Karpas-422 (cell line): ENCODE measurements at regions not wholly inside any gene's neighbourhood (a gene's known extent, or its start where the extent isn't known, plus 50 kb on each side); places are given as distances from the start of the nearest gene placed in this dataset.

ENCODE experiments used
- DNase-seq: peaks from one replicate; pipeline ENCODE4 v3.0.0-alpha.2; 2015
- H2AFZ ChIP-seq: fragments of 200-600 bp; sonication (generic); 2 replicates; pipeline ENCODE4 v1.6.1; 2014; ENCODE audit warnings: antibody characterized with exemption, low read length, mixed read lengths
- H3K27ac ChIP-seq: fragments of 200-600 bp; sonication (generic); 2 replicates; pipeline ENCODE4 v1.5.1; 2014; ENCODE audit warnings: mild to moderate bottlenecking, low read length, moderate library complexity
- H3K27me3 ChIP-seq: fragments of 200-600 bp; sonication (generic); 2 replicates; pipeline ENCODE4 v1.6.1; 2014; ENCODE audit warnings: low read length, mixed read lengths
- H3K36me3 ChIP-seq: fragments of 200-600 bp; sonication (generic); 2 replicates; pipeline ENCODE4 v1.6.1; 2014; ENCODE audit warnings: low read length, mixed read lengths; ENCODE audit not compliant: insufficient read depth
- H3K4me1 ChIP-seq: fragments of 200-600 bp; sonication (generic); 2 replicates; pipeline ENCODE4 v1.6.1; 2014; ENCODE audit warnings: mild to moderate bottlenecking, low read length, mixed read lengths
- H3K4me2 ChIP-seq: fragments of 200-600 bp; sonication (generic); 2 replicates; pipeline ENCODE4 v1.6.1; 2014; ENCODE audit warnings: low read length, low read depth, mild to moderate bottlenecking; ENCODE audit not compliant: poor library complexity, severe bottlenecking
- H3K4me3 ChIP-seq: fragments of 200-600 bp; sonication (generic); 2 replicates; pipeline ENCODE4 v1.5.1; 2014; ENCODE audit warnings: mild to moderate bottlenecking, antibody characterized with exemption, low read length, mixed read lengths
- H3K79me2 ChIP-seq: fragments of 200-600 bp; sonication (generic); 2 replicates; pipeline ENCODE4 v1.6.1; 2014; ENCODE audit warnings: mild to moderate bottlenecking, low read length, mixed read lengths
- H3K9ac ChIP-seq: fragments of 200-600 bp; sonication (generic); 2 replicates; pipeline ENCODE4 v1.6.0; 2014; ENCODE audit warnings: low read length
- H3K9me2 ChIP-seq: fragments of 200-600 bp; sonication (generic), shearing (Covaris generic); replicated peaks from 2 replicates; pipeline ENCODE4 v1.6.0; 2014; ENCODE audit warnings: mild to moderate bottlenecking, low read length, moderate library complexity; ENCODE audit not compliant: insufficient read depth
- H3K9me3 ChIP-seq: fragments of 300-700, 200-600 bp; sonication (generic); 2 replicates; pipeline ENCODE4 v1.6.1; 2014; ENCODE audit warnings: low read length, mixed read lengths
- H4K20me1 ChIP-seq: fragments of 200-600 bp; sonication (generic); 2 replicates; pipeline ENCODE4 v1.6.1; 2014; ENCODE audit warnings: mild to moderate bottlenecking, antibody characterized with exemption, low read length, low read depth; ENCODE audit not compliant: insufficient read depth

- Histone ChIP-seq H3K27me3 (no peaks in the 10 kb centered on the region), H3K4me2 (no peak overlapping the region), H3K9me2 (no peaks in the 10 kb centered on the region), H4K20me1 (no peaks in the 10 kb centered on the region), H3K9ac (no peak overlapping the region), H3K27ac (no peak overlapping the region), H2AFZ (no peak overlapping the region), H3K4me1 (no peaks in the 10 kb centered on the region), H3K9me3 (no peaks in the 10 kb centered on the region), H3K79me2 (no peaks in the 10 kb centered on the region), H3K36me3 (no peaks in the 10 kb centered on the region), H3K4me3 (no peak overlapping the region)
- DNase-seq: peak; percentile 35
Observed at GRCh38 chr11:27250867-27251665, 111.9 kb downstream of the CCDC34 start.

- no peak for DNase-seq
- Histone ChIP-seq H3K27me3 (no peaks in the 10 kb centered on the region), H3K4me2 (no peak overlapping the region), H2AFZ (no peak overlapping the region), H3K27ac (no peak overlapping the region), H3K9me3 (no peaks in the 10 kb centered on the region), H3K4me3 (no peak overlapping the region), H4K20me1 (no peaks in the 10 kb centered on the region), H3K79me2 (no peaks in the 10 kb centered on the region), H3K36me3 (no peaks in the 10 kb centered on the region), H3K9me2 (no peaks in the 10 kb centered on the region), H3K4me1 (no peaks in the 10 kb centered on the region), H3K9ac (no peak overlapping the region)
Observed at GRCh38 chr11:27248576-27249509, 114.2 kb downstream of the CCDC34 start.

GRCh38 chr11:27247660-27248059 lies 115.4 kb downstream of the CCDC34 start:
- Histone ChIP-seq H3K9me3 (no peaks in the 10 kb centered on the region), H3K27me3 (no peaks in the 10 kb centered on the region), H3K4me3 (no peak overlapping the region), H3K9me2 (no peaks in the 10 kb centered on the region), H3K79me2 (no peaks in the 10 kb centered on the region), H2AFZ (no peak overlapping the region), H4K20me1 (no peaks in the 10 kb centered on the region), H3K27ac (no peak overlapping the region), H3K36me3 (no peaks in the 10 kb centered on the region), H3K4me2 (no peak overlapping the region), H3K9ac (no peak overlapping the region), H3K4me1 (no peaks in the 10 kb centered on the region)
- no peak for DNase-seq

GRCh38 chr11:27246925-27247324 lies 116.1 kb downstream of the CCDC34 start:
- H3K4me3 ChIP-seq: no peak overlapping the region

DNA sequence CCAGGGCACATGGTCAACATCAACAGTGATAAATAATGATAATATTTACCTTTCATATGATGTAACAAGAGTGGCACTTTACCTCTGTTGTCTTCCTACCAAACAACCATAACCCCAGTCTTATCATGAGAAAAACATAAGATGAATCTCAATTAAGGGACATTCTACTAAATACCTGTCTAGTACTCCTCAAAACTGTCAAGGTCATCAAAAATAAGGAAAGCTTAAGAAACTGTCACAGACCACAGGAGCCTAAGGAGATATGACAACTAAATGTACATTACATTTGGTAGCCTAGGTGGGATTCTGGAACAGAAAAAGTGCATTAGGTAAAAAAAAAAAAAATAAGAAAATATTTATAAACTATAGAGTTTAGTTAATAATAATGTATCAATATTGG lies 118.1 kb downstream of the CCDC34 start:
- DNase-seq: no peak
- Histone ChIP-seq H3K4me1 (no peaks in the 10 kb centered on the region), H3K79me2 (no peaks in the 10 kb centered on the region), H3K36me3 (no peaks in the 10 kb centered on the region), H3K27me3 (no peaks in the 10 kb centered on the region), H4K20me1 (no peaks in the 10 kb centered on the region), H3K9ac (no peak overlapping the region), H3K4me3 (no peak overlapping the region), H3K9me2 (no peaks in the 10 kb centered on the region), H2AFZ (no peak overlapping the region), H3K9me3 (no peaks in the 10 kb centered on the region), H3K4me2 (no peak overlapping the region), H3K27ac (no peak overlapping the region)

More at GRCh38 chr11:27246925-27247324, 116.1 kb downstream of the CCDC34 start:
- H3K36me3 ChIP-seq: no peaks in the 10 kb centered on the region
- no peaks in the 10 kb centered on the region for H3K9me2 ChIP-seq
- H4K20me1 ChIP-seq: no peaks in the 10 kb centered on the region
- H3K9ac ChIP-seq: no peak overlapping the region
- no peak overlapping the region for H2AFZ ChIP-seq
- H3K27me3 ChIP-seq: no peaks in the 10 kb centered on the region
- DNase-seq: no peak
- H3K9me3 ChIP-seq: no peaks in the 10 kb centered on the region
- no peak overlapping the region for H3K4me2 ChIP-seq
- no peaks in the 10 kb centered on the region for H3K79me2 ChIP-seq
- H3K4me1 ChIP-seq: no peaks in the 10 kb centered on the region
- no peak overlapping the region for H3K27ac ChIP-seq

DNA sequence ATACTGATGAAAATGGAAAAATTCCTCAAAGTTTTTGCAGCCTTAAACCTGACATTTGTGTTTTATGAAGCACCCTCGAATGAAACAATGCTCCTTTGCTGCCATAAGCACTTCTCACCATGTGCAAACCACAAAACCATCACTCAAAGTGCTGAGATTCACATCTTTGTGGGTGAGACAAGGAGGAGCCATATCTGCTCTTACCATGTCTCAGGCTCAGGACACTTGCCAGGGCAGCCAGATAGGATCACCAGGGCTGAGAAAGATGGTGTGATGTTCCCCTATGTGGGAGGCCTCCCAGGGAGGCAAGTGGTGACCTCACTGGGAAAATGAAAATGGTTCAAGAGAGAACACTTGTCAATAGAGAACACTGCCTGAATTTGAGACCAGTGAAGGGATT lies 120.4 kb downstream of the CCDC34 start:
- Histone ChIP-seq H3K9ac (no peak overlapping the region), H3K27me3 (no peaks in the 10 kb centered on the region), H3K4me3 (no peak overlapping the region), H2AFZ (no peak overlapping the region), H4K20me1 (no peaks in the 10 kb centered on the region), H3K4me2 (no peak overlapping the region), H3K79me2 (no peaks in the 10 kb centered on the region), H3K27ac (no peak overlapping the region), H3K4me1 (no peaks in the 10 kb centered on the region), H3K36me3 (no peaks in the 10 kb centered on the region), H3K9me2 (no peaks in the 10 kb centered on the region), H3K9me3 (no peaks in the 10 kb centered on the region)
- no peak for DNase-seq

GRCh38 chr11:27241311-27242122 lies 121.5 kb downstream of the CCDC34 start:
- H4K20me1 ChIP-seq: no peaks in the 10 kb centered on the region
- H3K9ac ChIP-seq: no peak overlapping the region
- no peaks in the 10 kb centered on the region for H3K79me2 ChIP-seq
- H3K4me3 ChIP-seq: no peak overlapping the region
- no peak for DNase-seq
- H3K4me1 ChIP-seq: no peaks in the 10 kb centered on the region
- H3K9me3 ChIP-seq: no peaks in the 10 kb centered on the region
- no peak overlapping the region for H3K4me2 ChIP-seq
- H2AFZ ChIP-seq: no peak overlapping the region
- H3K27me3 ChIP-seq: no peaks in the 10 kb centered on the region
- H3K36me3 ChIP-seq: no peaks in the 10 kb centered on the region
- H3K27ac ChIP-seq: no peak overlapping the region
- no peaks in the 10 kb centered on the region for H3K9me2 ChIP-seq
